Keratinocyte (primary cell): ENCODE measurements at regions not wholly inside any gene's neighbourhood (a gene's known extent, or its start where the extent isn't known, plus 50 kb on each side); places are given as distances from the start of the nearest gene placed in this dataset.
"Not testable (repeated sequence)": the region's sequence is repeated elsewhere in the genome, so short reads cannot be mapped to it uniquely, and the experiment has no call there.

ENCODE experiments used
- DNase-seq: peaks from one replicate; pipeline ENCODE4 v3.0.0-alpha.2; 2011; ENCODE audit warnings: low read depth, missing footprints, low spot score
- FAIRE-seq: peaks from 2 replicates; lab custom pipeline; 2011; peaks lifted over from hg19 to GRCh38; lab: Jason Lieb, UNC
- H2AFZ ChIP-seq: 2 replicates; pipeline ENCODE4 v1.6.0; 2012; ENCODE audit warnings: low read length, control low read depth, inconsistent platforms; ENCODE audit not compliant: control insufficient read depth
- H3K27ac ChIP-seq: 2 replicates; pipeline ENCODE4 v1.5.1; 2011; ENCODE audit warnings: low read length; ENCODE audit not compliant: control insufficient read depth, insufficient read depth
- H3K27me3 ChIP-seq: 3 replicates; pipeline ENCODE4 v1.6.0; 2011; ENCODE audit warnings: low read length; ENCODE audit not compliant: control insufficient read depth, insufficient read depth; ENCODE audit errors: extremely low read depth
- H3K36me3 ChIP-seq, 2 experiments: 2 replicates in 1 of 2; 3 replicates in 1 of 2; pipeline ENCODE4 v1.5.1; 2011; ENCODE audit warnings: low read length in 2 of 2, mild to moderate bottlenecking in 1 of 2; ENCODE audit not compliant: control insufficient read depth in 2 of 2, insufficient read depth in 2 of 2; ENCODE audit errors: extremely low read depth in 1 of 2
- H3K4me1 ChIP-seq: 3 replicates; pipeline ENCODE4 v1.5.1; 2011; ENCODE audit warnings: low read length; ENCODE audit not compliant: control insufficient read depth, insufficient read depth; ENCODE audit errors: extremely low read depth
- H3K4me2 ChIP-seq: 3 replicates; pipeline ENCODE4 v1.6.0; 2011; ENCODE audit warnings: low read depth, low read length; ENCODE audit not compliant: control insufficient read depth, insufficient read depth; ENCODE audit errors: extremely low read depth
- H3K4me3 ChIP-seq, 3 experiments: fragments of 200-600 bp in 1 of 3; sonication (generic) in 1 of 3; 2 replicates in 2 of 3; 3 replicates in 1 of 3; pipeline ENCODE4 v1.5.1; 2011 to 2016; ENCODE audit warnings: low read length in 3 of 3, mild to moderate bottlenecking in 3 of 3, control low read depth in 2 of 3, inconsistent platforms in 1 of 3, low read depth in 1 of 3, mixed read lengths in 1 of 3, mixed run types in 1 of 3, moderate library complexity in 1 of 3; ENCODE audit not compliant: control insufficient read depth in 2 of 3, insufficient read depth in 2 of 3; ENCODE audit errors: extremely low read depth in 1 of 3
- H3K79me2 ChIP-seq: 2 replicates; pipeline ENCODE4 v1.6.0; 2012; ENCODE audit warnings: low read length; ENCODE audit not compliant: control insufficient read depth, insufficient read depth
- H3K9ac ChIP-seq: 3 replicates; pipeline ENCODE4 v1.6.0; 2011; ENCODE audit warnings: low read length; ENCODE audit not compliant: control insufficient read depth, insufficient read depth; ENCODE audit errors: extremely low read depth
- H3K9me1 ChIP-seq: 3 replicates; pipeline ENCODE4 v1.6.0; 2011; ENCODE audit warnings: low read length; ENCODE audit not compliant: control insufficient read depth, insufficient read depth; ENCODE audit errors: extremely low read depth
- H3K9me3 ChIP-seq: 2 replicates; pipeline ENCODE4 v1.5.1; 2012; ENCODE audit warnings: low read depth, low read length; ENCODE audit not compliant: control insufficient read depth
- H4K20me1 ChIP-seq: 3 replicates; pipeline ENCODE4 v1.6.0; 2011; ENCODE audit warnings: low read length; ENCODE audit not compliant: control insufficient read depth, insufficient read depth; ENCODE audit errors: extremely low read depth
- EZH2 ChIP-seq: IDR thresholded peaks from one replicate; pipeline ENCODE4 v1.6.1; 2012; ENCODE audit warnings: inconsistent platforms, mild to moderate bottlenecking, low read length, moderate library complexity
- dilution Hi-C: fragments of 300-500 bp; cut with MboI; formaldehyde crosslinking; loops from one replicate; pipeline ENCODE4 v1.7.0; 2020; ENCODE audit warnings: low sequenced_read_pairs; ENCODE audit not compliant: extremely low pct_ligation_motif_present
- TF ChIP-seq, protein P1 (sequence below), 3 experiments: IDR thresholded peaks in 1 of 3; conservative IDR thresholded peaks in 1 of 3; optimal IDR thresholded peaks in 1 of 3; 2 replicates in 2 of 3; 3 replicates in 1 of 3; pipeline versions ENCODE3 to v1.5.1; 2011; ENCODE audit warnings: low read length in 3 of 3, mild to moderate bottlenecking in 3 of 3, moderate library complexity in 2 of 3, control low read depth in 1 of 3, inconsistent platforms in 1 of 3; ENCODE audit not compliant: insufficient read depth in 2 of 3; ENCODE audit errors: extremely low read depth in 1 of 3

DNA sequence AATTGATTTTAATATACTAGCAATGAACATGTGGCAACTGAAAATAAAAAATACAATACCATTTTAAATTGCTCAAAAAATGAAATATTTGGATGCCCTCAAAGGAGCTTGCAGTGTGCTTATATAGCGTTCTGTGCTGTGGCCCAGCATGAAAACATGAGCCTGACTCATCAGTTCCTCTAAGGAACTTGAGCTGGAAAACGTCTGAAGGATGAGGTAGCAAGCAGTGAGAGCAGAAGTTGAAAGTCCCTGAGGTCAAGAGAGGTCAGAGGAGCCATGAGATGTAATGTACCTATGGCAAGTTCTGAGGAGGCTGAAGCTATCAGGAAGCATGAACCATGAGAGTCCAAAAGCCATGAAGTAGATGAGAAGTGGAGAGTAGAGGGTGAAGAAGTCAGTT is 59.7 kb downstream of the HMGB3 start:
- no peak for FAIRE-seq
- no peak for DNase-seq
- dilution Hi-C loops: no loop called here

GRCh38 chrX:151066373-151066772 is 83.2 kb downstream of the HMGB3 start:
- H3K79me2 ChIP-seq, H3K4me2 ChIP-seq, dilution Hi-C loops, H3K9me3 ChIP-seq, FAIRE-seq, H3K27me3 ChIP-seq, H3K4me3 ChIP-seq, H3K9me1 ChIP-seq, H4K20me1 ChIP-seq, H3K36me3 ChIP-seq, DNase-seq, H2AFZ ChIP-seq, H3K9ac ChIP-seq, H3K4me1 ChIP-seq, H3K27ac ChIP-seq: not testable (repeated sequence)

More for the DNA sequence above, 59.7 kb downstream of the HMGB3 start:
- Histone ChIP-seq H3K9ac (no peak overlapping the region), H3K4me2 (no peak overlapping the region), H3K79me2 (no peaks in the 10 kb centered on the region), H3K9me3 (no peaks in the 10 kb centered on the region), H2AFZ (no peak overlapping the region), H3K36me3 (no peaks in the 10 kb centered on the region), H3K4me3 (no peak overlapping the region), H3K4me1 (no peaks in the 10 kb centered on the region), H3K27ac (no peak overlapping the region), H4K20me1 (no peaks in the 10 kb centered on the region), H3K27me3 (no peaks in the 10 kb centered on the region), H3K9me1 (no peaks in the 10 kb centered on the region)
- TF ChIP-seq, protein P1, sequence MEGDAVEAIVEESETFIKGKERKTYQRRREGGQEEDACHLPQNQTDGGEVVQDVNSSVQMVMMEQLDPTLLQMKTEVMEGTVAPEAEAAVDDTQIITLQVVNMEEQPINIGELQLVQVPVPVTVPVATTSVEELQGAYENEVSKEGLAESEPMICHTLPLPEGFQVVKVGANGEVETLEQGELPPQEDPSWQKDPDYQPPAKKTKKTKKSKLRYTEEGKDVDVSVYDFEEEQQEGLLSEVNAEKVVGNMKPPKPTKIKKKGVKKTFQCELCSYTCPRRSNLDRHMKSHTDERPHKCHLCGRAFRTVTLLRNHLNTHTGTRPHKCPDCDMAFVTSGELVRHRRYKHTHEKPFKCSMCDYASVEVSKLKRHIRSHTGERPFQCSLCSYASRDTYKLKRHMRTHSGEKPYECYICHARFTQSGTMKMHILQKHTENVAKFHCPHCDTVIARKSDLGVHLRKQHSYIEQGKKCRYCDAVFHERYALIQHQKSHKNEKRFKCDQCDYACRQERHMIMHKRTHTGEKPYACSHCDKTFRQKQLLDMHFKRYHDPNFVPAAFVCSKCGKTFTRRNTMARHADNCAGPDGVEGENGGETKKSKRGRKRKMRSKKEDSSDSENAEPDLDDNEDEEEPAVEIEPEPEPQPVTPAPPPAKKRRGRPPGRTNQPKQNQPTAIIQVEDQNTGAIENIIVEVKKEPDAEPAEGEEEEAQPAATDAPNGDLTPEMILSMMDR (optimal IDR thresholded peaks at IDR 0.05 in 1 of 3, IDR thresholded peaks at IDR 0.05 in 1 of 3, conservative IDR thresholded peaks at IDR 0.05 in 1 of 3; ENCODE audit: extremely low read depth in 1 of 3, insufficient read depth in 2 of 3, low read length in 3 of 3): no peak
- no peak for TF ChIP-seq EZH2

- dilution Hi-C loops: no loop called here
- H3K9me1 ChIP-seq: no peaks in the 10 kb centered on the region
- H4K20me1 ChIP-seq: no peaks in the 10 kb centered on the region
- FAIRE-seq (no peak), DNase-seq (no peak)
- TF ChIP-seq, protein P1 (optimal IDR thresholded peaks at IDR 0.05 in 1 of 3, IDR thresholded peaks at IDR 0.05 in 1 of 3, conservative IDR thresholded peaks at IDR 0.05 in 1 of 3; ENCODE audit: extremely low read depth in 1 of 3, insufficient read depth in 2 of 3, low read length in 3 of 3): no peak
- TF ChIP-seq EZH2: no peak
- H3K4me2 ChIP-seq: no peak overlapping the region
- no peak overlapping the region for H2AFZ ChIP-seq
- H3K27me3 ChIP-seq: no peaks in the 10 kb centered on the region
- H3K4me1 ChIP-seq: no peaks in the 10 kb centered on the region
- H3K27ac ChIP-seq: no peak overlapping the region
- no peak overlapping the region for H3K9ac ChIP-seq
- H3K36me3 ChIP-seq: no peaks in the 10 kb centered on the region
- no peaks in the 10 kb centered on the region for H3K9me3 ChIP-seq
- H3K79me2 ChIP-seq: no peaks in the 10 kb centered on the region
- H3K4me3 ChIP-seq: no peak overlapping the region
Observed at GRCh38 chrX:151073767-151074166, 90.6 kb downstream of the HMGB3 start.
